ENCODE measurements at regions not wholly inside any gene's neighbourhood (a gene's known extent, or its start where the extent isn't known, plus 50 kb on each side); places are given as distances from the start of the nearest gene placed in this dataset.

- no peak for DNase-seq
Measured at GRCh38 chr7:50209461-50210135, 94.9 kb upstream of the IKZF1 start.

- DNase-seq, result no peak
Measured at GRCh38 chr7:50208378-50208982, 96.0 kb upstream of the IKZF1 start.

- no peak for DNase-seq
Measured at GRCh38 chr7:50207686-50208255, 96.7 kb upstream of the IKZF1 start.

- no peak for DNase-seq
Measured at GRCh38 chr7:50207251-50207564, 97.3 kb upstream of the IKZF1 start.

GRCh38 chr7:50206453-50207250 lies 97.9 kb upstream of the IKZF1 start:
- DNase-seq, result no peak

- DNase-seq, result no peak
Measured at GRCh38 chr7:50205011-50205410, 99.5 kb upstream of the IKZF1 start.

GRCh38 chr7:50204581-50204980 lies 99.9 kb upstream of the IKZF1 start:
- DNase-seq, result no peak

- no peak for DNase-seq
Measured at GRCh38 chr7:50203521-50203920, 101.0 kb upstream of the IKZF1 start.

- DNase-seq, result no peak
Measured at GRCh38 chr7:50202052-50202555, 102.4 kb upstream of the IKZF1 start.

GRCh38 chr7:50199824-50200223 lies 104.7 kb upstream of the IKZF1 start:
- no peak for DNase-seq

GRCh38 chr7:50197549-50197948 lies 104.5 kb upstream of the ZPBP start:
- DNase-seq, result peak in 1 of 56 donors; percentile 40

- no peak for DNase-seq
Measured at GRCh38 chr7:50196719-50197118, 103.7 kb upstream of the ZPBP start.

- DNase-seq, result no peak
Measured at GRCh38 chr7:50190776-50191175, 97.7 kb upstream of the ZPBP start.

- no peak for DNase-seq
Measured at GRCh38 chr7:50189371-50189770, 96.3 kb upstream of the ZPBP start.

GRCh38 chr7:50185951-50186682 lies 93.1 kb upstream of the ZPBP start:
- no peak for DNase-seq

- DNase-seq, result peak in 3 of 56 donors; percentile 8 to 27 (median 9)
Measured at GRCh38 chr7:50185208-50185607, 92.2 kb upstream of the ZPBP start.

- DNase-seq, result no peak
Measured at GRCh38 chr7:50184271-50184990, 91.4 kb upstream of the ZPBP start.

GRCh38 chr7:50182759-50183158 lies 89.7 kb upstream of the ZPBP start:
- peak in 1 of 56 donors; percentile 4 for DNase-seq

- DNase-seq, result no peak
Measured at GRCh38 chr7:50181081-50181480, 88.0 kb upstream of the ZPBP start.

- DNase-seq, result no peak
Measured at GRCh38 chr7:50178166-50178565, 85.1 kb upstream of the ZPBP start.

- DNase-seq, result no peak
Measured at GRCh38 chr7:50174948-50175347, 81.9 kb upstream of the ZPBP start.

Measured in nucleus accumbens (tissue), 56 donors.